ENCODE measurements at regions not wholly inside any gene's neighbourhood (a gene's known extent, or its start where the extent isn't known, plus 50 kb on each side); places are given as distances from the start of the nearest gene placed in this dataset.
"Not testable (repeated sequence)": the region's sequence is repeated elsewhere in the genome, so short reads cannot be mapped to it uniquely, and the experiment has no call there.

GRCh38 chr12:46548605-46549071 is 176.1 kb upstream of the SLC38A2 start:
- H3K27ac Mint-ChIP-seq (ENCODE audit: unreplicated experiment), result peak overlapping the region; percentile 96
- DNase-seq (ENCODE audit: extremely low spot score, unreplicated experiment), result no peak

GRCh38 chr12:46547421-46548354 is 175.1 kb upstream of the SLC38A2 start:
- Mint-ChIP-seq H3K27ac (ENCODE audit: unreplicated experiment) (peak overlapping the region; percentile 96), H3K4me3 (ENCODE audit: unreplicated experiment) (no peak overlapping the region), H3K9me3 (ENCODE audit: unreplicated experiment) (peaks cover 5% of the 10 kb centered on the region), H3K36me3 (ENCODE audit: unreplicated experiment) (peaks cover 10% of the 10 kb centered on the region), H3K4me1 (ENCODE audit: unreplicated experiment) (peaks cover 56% of the 10 kb centered on the region), H3K27me3 (ENCODE audit: unreplicated experiment) (no peaks in the 10 kb centered on the region)
- TF ChIP-seq CTCF (IDR thresholded peaks at IDR 0.05), result no peak
- DNase-seq (ENCODE audit: extremely low spot score, unreplicated experiment), result no peak

More at GRCh38 chr12:46548605-46549071, 176.1 kb upstream of the SLC38A2 start:
- Mint-ChIP-seq H3K4me1 (ENCODE audit: unreplicated experiment) (peaks cover 64% of the 10 kb centered on the region), H3K9me3 (ENCODE audit: unreplicated experiment) (peaks cover 4% of the 10 kb centered on the region), H3K4me3 (ENCODE audit: unreplicated experiment) (peak overlapping the region; percentile 5), H3K36me3 (ENCODE audit: unreplicated experiment) (peaks cover 10% of the 10 kb centered on the region), H3K27me3 (ENCODE audit: unreplicated experiment) (no peaks in the 10 kb centered on the region)
- no peak for TF ChIP-seq CTCF (IDR thresholded peaks at IDR 0.05)

- no peaks in the 10 kb centered on the region for H3K27me3 Mint-ChIP-seq (ENCODE audit: unreplicated experiment)
- TF ChIP-seq CTCF (IDR thresholded peaks at IDR 0.05), result no peak
- H3K4me3 Mint-ChIP-seq (ENCODE audit: unreplicated experiment), result no peak overlapping the region
- peak overlapping the region; percentile 96 for H3K27ac Mint-ChIP-seq (ENCODE audit: unreplicated experiment)
- H3K9me3 Mint-ChIP-seq (ENCODE audit: unreplicated experiment), result peaks cover 5% of the 10 kb centered on the region
- H3K36me3 Mint-ChIP-seq (ENCODE audit: unreplicated experiment), result peaks cover 10% of the 10 kb centered on the region
- DNase-seq (ENCODE audit: extremely low spot score, unreplicated experiment), result no peak
- H3K4me1 Mint-ChIP-seq (ENCODE audit: unreplicated experiment), result peaks cover 50% of the 10 kb centered on the region
Measured at GRCh38 chr12:46546634-46547273, 174.2 kb upstream of the SLC38A2 start.

DNA sequence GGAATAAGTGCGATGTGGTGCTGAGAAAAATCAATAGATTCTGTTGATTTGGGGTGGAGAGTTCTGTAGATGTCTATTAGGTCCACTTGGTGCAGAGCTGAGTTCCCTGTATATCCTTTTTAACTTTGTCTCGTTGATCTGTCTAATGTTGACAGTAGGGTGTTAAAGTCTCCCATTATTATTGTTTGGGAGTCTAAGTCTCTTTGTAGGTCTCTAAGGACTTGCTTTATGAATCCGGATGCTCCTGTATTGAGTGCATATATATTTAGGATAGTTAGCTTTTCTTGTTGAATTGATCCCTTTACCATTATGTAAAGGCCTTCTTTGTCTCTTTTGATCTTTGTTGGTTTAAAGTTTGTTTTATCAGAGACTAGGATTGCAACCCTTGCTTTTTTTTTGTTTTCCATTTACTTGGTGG is 170.8 kb upstream of the SLC38A2 start:
- not testable (repeated sequence) for H3K27ac Mint-ChIP-seq (ENCODE audit: unreplicated experiment); H3K27me3 Mint-ChIP-seq (ENCODE audit: unreplicated experiment); DNase-seq (ENCODE audit: extremely low spot score, unreplicated experiment); H3K4me3 Mint-ChIP-seq (ENCODE audit: unreplicated experiment); H3K9me3 Mint-ChIP-seq (ENCODE audit: unreplicated experiment)
- Mint-ChIP-seq H3K36me3 (ENCODE audit: unreplicated experiment) (peaks cover 13% of the 10 kb centered on the region), H3K4me1 (ENCODE audit: unreplicated experiment) (peaks cover 34% of the 10 kb centered on the region)

GRCh38 chr12:46538976-46539375 is 166.4 kb upstream of the SLC38A2 start:
- no peak overlapping the region for H3K4me3 Mint-ChIP-seq (ENCODE audit: unreplicated experiment)
- no peak for TF ChIP-seq CTCF (IDR thresholded peaks at IDR 0.05)
- peaks cover 5% of the 10 kb centered on the region for H3K9me3 Mint-ChIP-seq (ENCODE audit: unreplicated experiment)
- DNase-seq (ENCODE audit: extremely low spot score, unreplicated experiment), result no peak
- no peaks in the 10 kb centered on the region for H3K27me3 Mint-ChIP-seq (ENCODE audit: unreplicated experiment)
- H3K4me1 Mint-ChIP-seq (ENCODE audit: unreplicated experiment), result peaks cover 24% of the 10 kb centered on the region
- peaks cover 2% of the 10 kb centered on the region for H3K36me3 Mint-ChIP-seq (ENCODE audit: unreplicated experiment)
- no peak overlapping the region for H3K27ac Mint-ChIP-seq (ENCODE audit: unreplicated experiment)
